H9 (cell line): ENCODE measurements at regions not wholly inside any gene's neighbourhood (a gene's known extent, or its start where the extent isn't known, plus 50 kb on each side); places are given as distances from the start of the nearest gene placed in this dataset.

Experiments used
- DNase-seq: peaks from one replicate; pipeline ENCODE4 v3.0.0-alpha.2; 2017
- H2AFZ ChIP-seq: one replicate; pipeline ENCODE4 v1.6.1; 2013; ENCODE audit warnings: mild to moderate bottlenecking, low read length, control low read depth, moderate library complexity
- H2AK5ac ChIP-seq: 2 replicates; pipeline ENCODE4 v1.6.1; 2013; ENCODE audit warnings: low read length, control low read depth, mixed read lengths; ENCODE audit not compliant: insufficient read length
- H2BK120ac ChIP-seq: one replicate; pipeline ENCODE4 v1.6.1; 2013; ENCODE audit warnings: low read depth, mild to moderate bottlenecking, low read length, control low read depth, inconsistent platforms; ENCODE audit not compliant: poor library complexity, severe bottlenecking
- H2BK12ac ChIP-seq: 2 replicates; pipeline ENCODE4 v1.6.1; 2013; ENCODE audit warnings: low read length, control low read depth, mixed read lengths, low read depth; ENCODE audit not compliant: insufficient read length
- H2BK15ac ChIP-seq: 2 replicates; pipeline ENCODE4 v1.6.1; 2013; ENCODE audit warnings: low read depth, low read length, control low read depth
- H2BK20ac ChIP-seq: one replicate; pipeline ENCODE4 v1.6.1; 2013; ENCODE audit warnings: low read depth, mild to moderate bottlenecking, low read length, control low read depth, inconsistent platforms; ENCODE audit not compliant: poor library complexity, severe bottlenecking
- H2BK5ac ChIP-seq: 2 replicates; pipeline ENCODE4 v1.6.1; 2013; ENCODE audit warnings: low read length, control low read depth, mixed read lengths; ENCODE audit not compliant: insufficient read length
- H3K14ac ChIP-seq: 2 replicates; pipeline ENCODE4 v1.6.1; 2013; ENCODE audit warnings: low read length, control low read depth; ENCODE audit not compliant: insufficient read depth
- H3K18ac ChIP-seq: 2 replicates; pipeline ENCODE4 v1.6.1; 2013; ENCODE audit warnings: low read depth, mild to moderate bottlenecking, mixed read lengths, low read length, control low read depth; ENCODE audit not compliant: insufficient read length
- H3K23ac ChIP-seq: 2 replicates; pipeline ENCODE4 v1.6.1; 2013; ENCODE audit warnings: low read length, control low read depth, mixed read lengths, low read depth; ENCODE audit not compliant: insufficient read length
- H3K23me2 ChIP-seq: 2 replicates; pipeline ENCODE4 v1.6.1; 2013; ENCODE audit warnings: low read depth, mild to moderate bottlenecking, mixed read lengths, low read length, control low read depth; ENCODE audit not compliant: insufficient read length, poor library complexity, severe bottlenecking
- H3K27ac ChIP-seq: 2 replicates; pipeline ENCODE4 v1.5.1; 2013; ENCODE audit warnings: low read length, control low read depth, mixed read lengths, low read depth; ENCODE audit not compliant: insufficient read length
- H3K27me3 ChIP-seq: 2 replicates; pipeline ENCODE4 v1.6.1; 2013; ENCODE audit warnings: low read length, control low read depth, inconsistent platforms; ENCODE audit not compliant: insufficient read depth
- H3K4ac ChIP-seq: 2 replicates; pipeline ENCODE4 v1.6.1; 2013; ENCODE audit warnings: low read depth, mild to moderate bottlenecking, control low read depth, inconsistent platforms, low read length, moderate library complexity
- H3K4me1 ChIP-seq: 2 replicates; pipeline ENCODE4 v1.6.1; 2013; ENCODE audit warnings: low read length, control low read depth, inconsistent platforms; ENCODE audit not compliant: insufficient read depth
- H3K4me2 ChIP-seq: 2 replicates; pipeline ENCODE4 v1.6.1; 2013; ENCODE audit warnings: low read length, control low read depth, mixed read lengths; ENCODE audit not compliant: insufficient read length, insufficient read depth
- H3K56ac ChIP-seq: 2 replicates; pipeline ENCODE4 v1.6.1; 2013; ENCODE audit warnings: low read depth, mild to moderate bottlenecking, mixed read lengths, low read length, control low read depth; ENCODE audit not compliant: insufficient read length
- H3K79me1 ChIP-seq: 2 replicates; pipeline ENCODE4 v1.6.1; 2013; ENCODE audit warnings: low read depth, mild to moderate bottlenecking, moderate library complexity, low read length, control low read depth, inconsistent platforms; ENCODE audit not compliant: insufficient read depth, poor library complexity, severe bottlenecking
- H3K79me2 ChIP-seq: 2 replicates; pipeline ENCODE4 v1.6.1; 2013; ENCODE audit warnings: low read length, control low read depth, inconsistent platforms; ENCODE audit not compliant: insufficient read depth
- H3K9ac ChIP-seq: 2 replicates; pipeline ENCODE4 v1.6.1; 2013; ENCODE audit warnings: low read length, control low read depth, mixed read lengths; ENCODE audit not compliant: insufficient read length; ENCODE audit errors: extremely low read depth
- H3K9me3 ChIP-seq: one replicate; pipeline ENCODE4 v1.6.1; 2013; ENCODE audit warnings: low read depth, low read length, inconsistent platforms; ENCODE audit not compliant: control insufficient read depth
- H3T11ph ChIP-seq: one replicate; pipeline ENCODE4 v1.6.1; 2013; ENCODE audit warnings: mild to moderate bottlenecking, low read length, control low read depth, inconsistent platforms
- H4K20me1 ChIP-seq: one replicate; pipeline ENCODE4 v1.6.1; 2013; ENCODE audit not compliant: control insufficient read depth, insufficient read length, insufficient read depth
- H4K5ac ChIP-seq: 2 replicates; pipeline ENCODE4 v1.6.1; 2013; ENCODE audit warnings: low read depth, mild to moderate bottlenecking, mixed read lengths, low read length, control low read depth; ENCODE audit not compliant: insufficient read length
- H4K8ac ChIP-seq: replicated peaks from 2 replicates; pipeline ENCODE4 v1.6.1; 2013; ENCODE audit warnings: low read length, control low read depth, mixed read lengths, low read depth; ENCODE audit not compliant: insufficient read length
- H4K91ac ChIP-seq: 2 replicates; pipeline ENCODE4 v1.6.1; 2013; ENCODE audit warnings: low read depth, mild to moderate bottlenecking, moderate library complexity, mixed read lengths, low read length, control low read depth; ENCODE audit not compliant: insufficient read length
- H3K27ac Mint-ChIP-seq, 3 experiments: 2 replicates in 2 of 3; 3 replicates in 1 of 3; pipeline ENCODE4 v1.8.0; 2020 to 2021; ENCODE audit warnings: mixed read lengths in 3 of 3, mild to moderate bottlenecking in 1 of 3, moderate library complexity in 1 of 3
- H3K27me3 Mint-ChIP-seq: 2 replicates; pipeline ENCODE4 v1.8.0; 2021; ENCODE audit warnings: low read depth, mild to moderate bottlenecking, moderate library complexity, mixed read lengths
- H3K36me3 Mint-ChIP-seq, 3 experiments: 2 replicates in 2 of 3; 3 replicates in 1 of 3; pipeline ENCODE4 v1.8.0; 2020 to 2021; ENCODE audit warnings: low read depth in 3 of 3, mixed read lengths in 3 of 3; ENCODE audit not compliant: insufficient read depth in 1 of 3
- H3K4me1 Mint-ChIP-seq, 2 experiments: 2 replicates each; pipeline ENCODE4 v1.8.0; 2020; ENCODE audit warnings: mixed read lengths in 2 of 2
- H3K4me3 Mint-ChIP-seq, 2 experiments: 2 replicates in 1 of 2; 3 replicates in 1 of 2; pipeline ENCODE4 v1.8.0; 2020 to 2021; ENCODE audit warnings: mild to moderate bottlenecking in 2 of 2, mixed read lengths in 2 of 2, moderate library complexity in 1 of 2
- H3K9me3 Mint-ChIP-seq, 2 experiments: 2 replicates in 1 of 2; 3 replicates in 1 of 2; pipeline ENCODE4 v1.8.0; 2020; ENCODE audit warnings: mild to moderate bottlenecking in 2 of 2, mixed read lengths in 2 of 2, moderate library complexity in 1 of 2
- CTCF ChIP-seq: fragments of 200-600 bp; sonication (generic); conservative IDR thresholded peaks from 3 replicates; pipeline ENCODE4 v1.8.0; 2021; ENCODE audit warnings: antibody characterized with exemption, mild to moderate bottlenecking
- WGBS: extraction: QIAGEN DNeasy Blood & Tissue Kit; methylation state at CpG from one replicate; pipeline ENCODE4 v1.1.7; 2013; ENCODE audit warnings: missing lambda C conversion rate, low lambda C conversion rate, mixed read lengths; ENCODE audit not compliant: insufficient read length; ENCODE audit errors: extremely low coverage; 5-methylcytosine and 5-hydroxymethylcytosine counted together

- Histone ChIP-seq H3K27me3 (no peaks in the 10 kb centered on the region), H3K23ac (no peak overlapping the region), H4K5ac (no peak overlapping the region), H2BK5ac (no peak overlapping the region), H3K27ac (no peak overlapping the region), H3K4ac (no peak overlapping the region), H3K4me1 (no peaks in the 10 kb centered on the region; the same call in 1 of the 2 replicates), H3K4me2 (no peak overlapping the region), H2BK20ac (no peak overlapping the region), H3K9ac (no peak overlapping the region), H3K23me2 (no peaks in the 10 kb centered on the region), H3K79me2 (no peaks in the 10 kb centered on the region), H2BK12ac (no peak overlapping the region), H4K20me1 (no peaks in the 10 kb centered on the region), H3T11ph (no peak overlapping the region), H4K91ac (no peak overlapping the region), H2AFZ (no peak overlapping the region), H4K8ac (no peak overlapping the region), H2BK120ac (no peak overlapping the region), H2BK15ac (no peak overlapping the region), H3K9me3 (no peaks in the 10 kb centered on the region), H3K79me1 (no peaks in the 10 kb centered on the region), H3K56ac (no peak overlapping the region), H2AK5ac (no peak overlapping the region), H3K18ac (no peak overlapping the region), H3K14ac (no peak overlapping the region)
- no peaks in the 10 kb centered on the region for H3K27me3 Mint-ChIP-seq
- H3K36me3 Mint-ChIP-seq = no peaks in the 10 kb centered on the region; a peak in 1 of 7 replicates
- no peak overlapping the region for H3K4me3 Mint-ChIP-seq
- peaks cover 3 to 10% of the 10 kb centered on the region in 2 experiments; a peak in 3 of 4 replicates for H3K4me1 Mint-ChIP-seq
- no peak overlapping the region for H3K27ac Mint-ChIP-seq
- no peaks in the 10 kb centered on the region for H3K9me3 Mint-ChIP-seq
- no peak for DNase-seq
- TF ChIP-seq CTCF = no peak
- no CpG with 5 or more reads among the region's 2 CpGs for WGBS
Observed at GRCh38 chr3:117754058-117754457, 1044.5 kb downstream of the TUSC7 start.
